HG02973 (cell line): ENCODE measurements at regions not wholly inside any gene's neighbourhood (a gene's known extent, or its start where the extent isn't known, plus 50 kb on each side); places are given as distances from the start of the nearest gene placed in this dataset.

ENCODE experiments used
- ATAC-seq: cut with Tn5 transposase; IDR thresholded peaks from one replicate; pipeline ENCODE4 v1.9.1; 2021; ENCODE audit warnings: moderate library complexity; ENCODE audit not compliant: unreplicated experiment

- ATAC-seq: no peak
Observed at GRCh38 chr5:174649391-174649790, 75.0 kb upstream of the MSX2 start.

GRCh38 chr5:174654442-174654841 is 69.9 kb upstream of the MSX2 start:
- no peak for ATAC-seq

GRCh38 chr5:174655351-174655750 is 69.0 kb upstream of the MSX2 start:
- ATAC-seq: no peak

GRCh38 chr5:174664180-174664850 is 60.1 kb upstream of the MSX2 start:
- ATAC-seq: no peak

GRCh38 chr5:174665347-174665746 is 59.0 kb upstream of the MSX2 start:
- ATAC-seq: no peak

- no peak for ATAC-seq
Observed at GRCh38 chr5:174667526-174667925, 56.9 kb upstream of the MSX2 start.

GRCh38 chr5:174668349-174668748 is 56.0 kb upstream of the MSX2 start:
- ATAC-seq: no peak
